KMS-11 (cell line): ENCODE measurements at regions not wholly inside any gene's neighbourhood (a gene's known extent, or its start where the extent isn't known, plus 50 kb on each side); places are given as distances from the start of the nearest gene placed in this dataset.

Experiments
- H2AFZ ChIP-seq: fragments of 200-600 bp; sonication (generic); 2 replicates; pipeline ENCODE4 v1.6.1; 2016; ENCODE audit warnings: antibody characterized with exemption, mixed run types, low read depth
- H3K27ac ChIP-seq: fragments of 200-600 bp; sonication (generic); 2 replicates; pipeline ENCODE4 v1.6.1; 2016; ENCODE audit warnings: mild to moderate bottlenecking, mixed run types
- H3K27me3 ChIP-seq: fragments of 200-600 bp; sonication (generic); 2 replicates; pipeline ENCODE4 v1.6.1; 2017; ENCODE audit warnings: mild to moderate bottlenecking, low read depth, mixed run types, moderate library complexity; ENCODE audit not compliant: insufficient read depth
- H3K36me3 ChIP-seq: fragments of 200-600 bp; sonication (generic); 2 replicates; pipeline ENCODE4 v1.6.1; 2017; ENCODE audit warnings: mild to moderate bottlenecking, mixed run types; ENCODE audit not compliant: insufficient read depth
- H3K4me1 ChIP-seq: fragments of 200-600 bp; sonication (generic); 2 replicates; pipeline ENCODE4 v1.6.1; 2016; ENCODE audit warnings: mild to moderate bottlenecking, low read depth, mixed run types; ENCODE audit not compliant: poor library complexity, severe bottlenecking
- H3K4me2 ChIP-seq: fragments of 200-600 bp; sonication (generic); 2 replicates; pipeline ENCODE4 v1.7.0; 2016; ENCODE audit warnings: mild to moderate bottlenecking, mixed run types
- H3K4me3 ChIP-seq: fragments of 200-600 bp; sonication (generic); IDR thresholded peaks from 2 replicates; pipeline ENCODE4 v1.6.1; 2017; ENCODE audit warnings: low read depth, low read length, mixed read lengths; ENCODE audit not compliant: insufficient read depth
- H3K79me2 ChIP-seq: fragments of 200-600 bp; sonication (generic); 2 replicates; pipeline ENCODE4 v1.6.1; 2016; ENCODE audit warnings: low read depth, mixed run types; ENCODE audit not compliant: insufficient read depth
- H3K9ac ChIP-seq: fragments of 200-600 bp; sonication (generic); 2 replicates; pipeline ENCODE4 v1.6.1; 2016; ENCODE audit warnings: mild to moderate bottlenecking, mixed run types
- H4K20me1 ChIP-seq: fragments of 200-600 bp; sonication (generic); 2 replicates; pipeline ENCODE4 v1.6.1; 2016; ENCODE audit warnings: mild to moderate bottlenecking, mixed run types; ENCODE audit not compliant: insufficient read depth
- CTCF ChIP-seq: fragments of 200-600 bp; sonication (generic); conservative IDR thresholded peaks from 2 replicates; pipeline ENCODE4 v1.6.1; 2017; ENCODE audit warnings: low read depth, mild to moderate bottlenecking, antibody characterized with exemption, low read length, moderate library complexity, mixed read lengths

- H2AFZ ChIP-seq: no peak overlapping the region
- H3K4me1 ChIP-seq: no peaks in the 10 kb centered on the region
- no peak overlapping the region for H3K9ac ChIP-seq
- no peaks in the 10 kb centered on the region for H3K36me3 ChIP-seq
- no peak for TF ChIP-seq CTCF
- no peaks in the 10 kb centered on the region for H3K27me3 ChIP-seq
- no peaks in the 10 kb centered on the region for H3K79me2 ChIP-seq
- no peak overlapping the region for H3K27ac ChIP-seq
- no peaks in the 10 kb centered on the region for H4K20me1 ChIP-seq
- H3K4me2 ChIP-seq: no peak overlapping the region
- no peak overlapping the region for H3K4me3 ChIP-seq
These were observed 1209.3 kb upstream of the CHAC2 start for GRCh38 chr2:52558265-52558664.

DNA sequence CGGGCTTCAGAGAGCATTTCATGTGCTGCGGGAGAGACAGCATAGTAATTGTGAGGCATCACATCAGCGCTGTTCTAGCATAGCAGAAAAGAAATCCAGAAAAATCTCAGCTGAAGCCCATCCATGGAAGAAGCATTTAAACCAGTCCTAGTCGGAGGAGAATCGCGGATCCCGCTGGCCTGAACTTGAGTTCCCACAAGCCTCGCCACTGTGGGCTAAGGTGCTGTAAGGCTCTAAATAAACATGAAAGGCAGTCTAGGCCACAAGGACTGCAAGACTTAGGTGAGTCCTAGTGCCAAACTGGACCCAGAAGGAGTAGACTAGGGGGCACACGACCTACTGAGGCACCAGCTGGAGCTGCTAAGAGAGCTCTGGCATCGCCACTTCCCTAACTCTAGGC lies 1225.3 kb upstream of the CHAC2 start:
- H3K4me1 ChIP-seq: no peaks in the 10 kb centered on the region
- H4K20me1 ChIP-seq: no peaks in the 10 kb centered on the region
- no peak overlapping the region for H2AFZ ChIP-seq
- H3K4me3 ChIP-seq: no peak overlapping the region
- TF ChIP-seq CTCF: no peak
- H3K27me3 ChIP-seq: no peaks in the 10 kb centered on the region
- no peaks in the 10 kb centered on the region for H3K79me2 ChIP-seq
- H3K27ac ChIP-seq: no peak overlapping the region
- no peak overlapping the region for H3K9ac ChIP-seq
- H3K36me3 ChIP-seq: no peaks in the 10 kb centered on the region
- H3K4me2 ChIP-seq: no peak overlapping the region

GRCh38 chr2:52539026-52539970 lies 1228.3 kb upstream of the CHAC2 start:
- H3K27ac ChIP-seq: no peak overlapping the region
- no peaks in the 10 kb centered on the region for H3K4me1 ChIP-seq
- H2AFZ ChIP-seq: no peak overlapping the region
- no peaks in the 10 kb centered on the region for H3K27me3 ChIP-seq
- no peak for TF ChIP-seq CTCF
- no peaks in the 10 kb centered on the region for H4K20me1 ChIP-seq
- no peak overlapping the region for H3K9ac ChIP-seq
- no peak overlapping the region for H3K4me3 ChIP-seq
- H3K36me3 ChIP-seq: no peaks in the 10 kb centered on the region
- no peak overlapping the region for H3K4me2 ChIP-seq
- H3K79me2 ChIP-seq: no peaks in the 10 kb centered on the region

DNA sequence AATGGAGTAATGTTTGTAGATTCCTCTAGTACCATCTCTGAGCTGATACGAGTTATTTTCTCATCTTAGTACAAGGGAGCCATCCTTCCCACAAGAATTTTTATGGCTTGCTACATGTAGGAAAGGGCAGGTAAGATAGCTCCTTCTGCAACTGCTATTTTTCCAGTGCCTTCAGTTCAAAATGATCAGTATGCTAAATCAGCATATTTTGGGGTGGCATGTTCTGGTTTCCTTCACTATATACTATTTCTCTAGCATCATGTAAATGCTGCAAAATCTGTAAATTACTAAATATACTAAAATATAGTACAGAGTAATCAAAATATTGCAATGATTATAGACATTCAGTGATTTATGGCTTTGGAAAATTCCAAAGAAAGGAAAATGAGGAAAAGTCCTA lies 1230.0 kb upstream of the CHAC2 start:
- Histone ChIP-seq H3K4me3 (no peak overlapping the region), H3K27me3 (no peaks in the 10 kb centered on the region), H3K4me1 (no peaks in the 10 kb centered on the region), H3K36me3 (no peaks in the 10 kb centered on the region), H3K79me2 (no peaks in the 10 kb centered on the region), H2AFZ (no peak overlapping the region), H4K20me1 (no peaks in the 10 kb centered on the region), H3K9ac (no peak overlapping the region), H3K27ac (no peak overlapping the region), H3K4me2 (no peak overlapping the region)
- TF ChIP-seq CTCF: no peak
